Keratinocyte (primary cell): ENCODE measurements at regions not wholly inside any gene's neighbourhood (a gene's known extent, or its start where the extent isn't known, plus 50 kb on each side); places are given as distances from the start of the nearest gene placed in this dataset.

Source experiments
- CTCF ChIP-seq, 3 experiments: IDR thresholded peaks in 1 of 3; conservative IDR thresholded peaks in 1 of 3; optimal IDR thresholded peaks in 1 of 3; 2 replicates in 2 of 3; 3 replicates in 1 of 3; pipeline versions ENCODE3 to v1.5.1; 2011; ENCODE audit warnings: low read length in 3 of 3, mild to moderate bottlenecking in 3 of 3, moderate library complexity in 2 of 3, control low read depth in 1 of 3, inconsistent platforms in 1 of 3; ENCODE audit not compliant: insufficient read depth in 2 of 3; ENCODE audit errors: extremely low read depth in 1 of 3
- EZH2 ChIP-seq: IDR thresholded peaks from one replicate; pipeline ENCODE4 v1.6.1; 2012; ENCODE audit warnings: inconsistent platforms, mild to moderate bottlenecking, low read length, moderate library complexity

GRCh38 chr1:90534663-90535295, 182.3 kb downstream of the BARHL2 start:
- TF ChIP-seq CTCF (optimal IDR thresholded peaks at IDR 0.05 in 1 of 3, IDR thresholded peaks at IDR 0.05 in 1 of 3, conservative IDR thresholded peaks at IDR 0.05 in 1 of 3; ENCODE audit: extremely low read depth in 1 of 3, insufficient read depth in 2 of 3, low read length in 3 of 3) (no peak), EZH2 (no peak)
